ENCODE measurements at regions not wholly inside any gene's neighbourhood (a gene's known extent, or its start where the extent isn't known, plus 50 kb on each side); places are given as distances from the start of the nearest gene placed in this dataset.

- no peaks in the 10 kb centered on the region for H3K9me3 ChIP-seq
- no peaks in the 10 kb centered on the region for H3K27me3 ChIP-seq
- no peak for DNase-seq (ENCODE audit: low spot score in 2 of 2)
- no peak overlapping the region for H3K27ac ChIP-seq
- H3K4me3 ChIP-seq, result no peak overlapping the region
- no peak for TF ChIP-seq POLR2AphosphoS5 (IDR thresholded peaks at IDR 0.05)
- TF ChIP-seq CTCF (IDR thresholded peaks at IDR 0.05), result no peak
- TF ChIP-seq POLR2A (IDR thresholded peaks at IDR 0.05), result no peak
- TF ChIP-seq EP300 (IDR thresholded peaks at IDR 0.05), result no peak
- no peaks in the 10 kb centered on the region for H3K36me3 ChIP-seq
- 84% methylated on average over 2 of the region's 2 CpGs for WGBS
- peaks cover 12% of the 10 kb centered on the region for H3K4me1 ChIP-seq
Observed at GRCh38 chr3:178174201-178174915, 361.9 kb upstream of the KCNMB2 start.

- no peak for DNase-seq (ENCODE audit: low spot score in 2 of 2)
- H3K4me3 ChIP-seq, result no peak overlapping the region
- no peaks in the 10 kb centered on the region for H3K36me3 ChIP-seq
- no peaks in the 10 kb centered on the region for H3K9me3 ChIP-seq
- no peaks in the 10 kb centered on the region for H3K4me1 ChIP-seq
- TF ChIP-seq POLR2A (IDR thresholded peaks at IDR 0.05) (no peak), EP300 (IDR thresholded peaks at IDR 0.05) (no peak), CTCF (IDR thresholded peaks at IDR 0.05) (no peak), POLR2AphosphoS5 (IDR thresholded peaks at IDR 0.05) (no peak)
- H3K27me3 ChIP-seq, result no peaks in the 10 kb centered on the region
- H3K27ac ChIP-seq, result no peak overlapping the region
- WGBS, result 72% methylated on average over 1 of the region's 1 CpG
Observed at GRCh38 chr3:178181088-178181487, 355.1 kb upstream of the KCNMB2 start.

GRCh38 chr3:178181784-178182183 is 354.5 kb upstream of the KCNMB2 start:
- no peaks in the 10 kb centered on the region for H3K4me1 ChIP-seq
- DNase-seq (ENCODE audit: low spot score in 2 of 2), result no peak
- no peak overlapping the region for H3K4me3 ChIP-seq
- no peak overlapping the region for H3K27ac ChIP-seq
- no peaks in the 10 kb centered on the region for H3K36me3 ChIP-seq
- H3K9me3 ChIP-seq, result no peaks in the 10 kb centered on the region
- TF ChIP-seq CTCF (IDR thresholded peaks at IDR 0.05) (no peak), EP300 (IDR thresholded peaks at IDR 0.05) (no peak), POLR2A (IDR thresholded peaks at IDR 0.05) (no peak), POLR2AphosphoS5 (IDR thresholded peaks at IDR 0.05) (no peak)
- H3K27me3 ChIP-seq, result no peaks in the 10 kb centered on the region
- 48% methylated on average over 4 of the region's 4 CpGs for WGBS

- no peak for TF ChIP-seq EP300 (IDR thresholded peaks at IDR 0.05)
- TF ChIP-seq POLR2AphosphoS5 (IDR thresholded peaks at IDR 0.05), result no peak
- TF ChIP-seq CTCF (IDR thresholded peaks at IDR 0.05), result no peak
- TF ChIP-seq POLR2A (IDR thresholded peaks at IDR 0.05), result no peak
- Histone ChIP-seq H3K27me3 (no peaks in the 10 kb centered on the region), H3K4me1 (no peaks in the 10 kb centered on the region), H3K36me3 (no peaks in the 10 kb centered on the region), H3K9me3 (no peaks in the 10 kb centered on the region), H3K4me3 (no peak overlapping the region), H3K27ac (no peak overlapping the region)
- WGBS, result 65% methylated on average over 5 of the region's 5 CpGs
- no peak for DNase-seq (ENCODE audit: low spot score in 2 of 2)
Observed at GRCh38 chr3:178182337-178182779, 353.9 kb upstream of the KCNMB2 start.

- no peaks in the 10 kb centered on the region for H3K36me3 ChIP-seq
- WGBS, result 93% methylated on average over 2 of the region's 2 CpGs
- TF ChIP-seq POLR2A (IDR thresholded peaks at IDR 0.05) (no peak), POLR2AphosphoS5 (IDR thresholded peaks at IDR 0.05) (no peak), CTCF (IDR thresholded peaks at IDR 0.05) (no peak), EP300 (IDR thresholded peaks at IDR 0.05) (no peak)
Observed at GRCh38 chr3:178184833-178185232, 351.4 kb upstream of the KCNMB2 start.

More at GRCh38 chr3:178184833-178185232, 351.4 kb upstream of the KCNMB2 start:
- Histone ChIP-seq H3K4me3 (no peak overlapping the region), H3K27me3 (no peaks in the 10 kb centered on the region), H3K27ac (no peak overlapping the region), H3K4me1 (no peaks in the 10 kb centered on the region), H3K9me3 (no peaks in the 10 kb centered on the region)
- DNase-seq (ENCODE audit: low spot score in 2 of 2), result no peak
